ENCODE measurements at regions not wholly inside any gene's neighbourhood (a gene's known extent, or its start where the extent isn't known, plus 50 kb on each side); places are given as distances from the start of the nearest gene placed in this dataset.
A peak's percentile ranks its signal among the peaks of the same experiment; 100 is the strongest.

- TF ChIP-seq REST (IDR thresholded peaks at IDR 0.05; ENCODE audit: low read depth) (no peak), YY1 (IDR thresholded peaks at IDR 0.05; ENCODE audit: extremely low read depth, insufficient replicate concordance, low read depth, low read length) (no peak), FOSL1 (IDR thresholded peaks at IDR 0.05; ENCODE audit: low read depth) (peak; percentile 73)
These were observed 61.1 kb upstream of the FAM216B start (continued) for GRCh38 chr13:42720113-42720857.

- no TSS peak for BruUV-seq (replicated peaks)
- no peaks in the 10 kb centered on the region for H3K9me2 ChIP-seq (ENCODE audit: insufficient read depth)
- ChIA-PET RAD21 (ENCODE audit: low non-redundant PET in 1 of 2, low total read pairs in 2 of 2, uncharacterized antibody in 2 of 2, unreplicated experiment in 2 of 2) (no interaction called here), POLR2A (interaction anchor here (0.8 to 1.0 kb wide), 2 partner anchors 9 to 12 kb away, joined by 3 to 4 read pairs; no protein-coding TSS in a partner anchor), CTCF (interaction anchor here (1.7 kb wide), 1 partner anchor 387 kb away, joined by 3 read pairs; no protein-coding TSS in a partner anchor)
- peak; percentile 38; the same call in 1 of the 2 replicates for ATAC-seq
- peak overlapping the region; percentile 58 for H3K4me2 ChIP-seq (ENCODE audit: low read length)
- no peaks in the 10 kb centered on the region for H4K20me1 ChIP-seq (ENCODE audit: insufficient read depth)
- H3K27ac ChIP-seq (ENCODE audit: low read depth, low read length), result no peak overlapping the region
- no peak for TF ChIP-seq POLR2A (IDR thresholded peaks at IDR 0.05; ENCODE audit: borderline replicate concordance, extremely low read depth, insufficient read depth, insufficient read length)
- TF ChIP-seq ATF3 (IDR thresholded peaks at IDR 0.05), result no peak
- TF ChIP-seq MAX (IDR thresholded peaks at IDR 0.05), result no peak
- TF ChIP-seq FOSL1 (IDR thresholded peaks at IDR 0.05; ENCODE audit: low read depth), result no peak
- TF ChIP-seq ELF1 (IDR thresholded peaks at IDR 0.05; ENCODE audit: borderline replicate concordance, low read depth), result no peak
- peaks cover 3 to 8% of the 10 kb centered on the region in 2 experiments; a peak in 2 of 4 replicates for H3K4me1 ChIP-seq (ENCODE audit: control insufficient read depth in 1 of 2, insufficient read depth in 2 of 2, low read length in 2 of 2)
- no peaks in the 10 kb centered on the region for H3K27me3 ChIP-seq (ENCODE audit: insufficient read depth, low read length)
- H3K9me3 ChIP-seq (ENCODE audit: control insufficient read depth in 1 of 2, insufficient read depth in 1 of 2, low read depth in 1 of 2, low read length in 2 of 2), result no peaks in the 10 kb centered on the region
- peak overlapping the region; percentile 7 to 33; a peak in 1 of 4 replicates for H3K4me3 ChIP-seq (replicated peaks in 1 of 2; ENCODE audit: low read depth in 1 of 2, low read length in 2 of 2)
- peak overlapping the region; percentile 29 for H2AFZ ChIP-seq (ENCODE audit: low read depth, low read length, poor library complexity, severe bottlenecking)
- no peaks in the 10 kb centered on the region for H3K36me3 ChIP-seq (ENCODE audit: control insufficient read depth in 1 of 2, insufficient read depth in 2 of 2, low read length in 2 of 2)
- intact Hi-C loops (cut with micrococcal nuclease), result no loop called here
- no peak overlapping the region for H3K9ac ChIP-seq (ENCODE audit: low read length)
- no peaks in the 10 kb centered on the region for H3K79me2 ChIP-seq (ENCODE audit: insufficient read depth, low read length)
- no peak for DNase-seq (ENCODE audit: low read depth, low spot score)
These were observed 60.5 kb upstream of the FAM216B start for GRCh38 chr13:42720858-42721219.
